Esophagus squamous epithelium (tissue), 4 donors: ENCODE measurements at regions not wholly inside any gene's neighbourhood (a gene's known extent, or its start where the extent isn't known, plus 50 kb on each side); places are given as distances from the start of the nearest gene placed in this dataset.
"Not testable (repeated sequence)": the region's sequence is repeated elsewhere in the genome, so short reads cannot be mapped to it uniquely, and the experiment has no call there.

Source experiments
- POLR2A ChIP-seq, 4 donors: fragments of 450-650 bp; IDR thresholded peaks; one replicate each; pipeline ENCODE4 v1.6.1; 2017; ENCODE audit warnings: antibody characterized with exemption in 4 of 4, mild to moderate bottlenecking in 4 of 4, moderate library complexity in 3 of 4
- TF ChIP-seq, protein P1 (sequence below), 6 experiments: fragments of 450-650 bp in 4 of 6; fragments of 200-600 bp in 2 of 6; sonication (generic) in 2 of 6; IDR thresholded peaks; one replicate each; pipeline ENCODE4 v1.5.1; 2016 to 2019; ENCODE audit warnings: antibody characterized with exemption in 6 of 6, mild to moderate bottlenecking in 4 of 6, moderate library complexity in 4 of 6

DNA sequence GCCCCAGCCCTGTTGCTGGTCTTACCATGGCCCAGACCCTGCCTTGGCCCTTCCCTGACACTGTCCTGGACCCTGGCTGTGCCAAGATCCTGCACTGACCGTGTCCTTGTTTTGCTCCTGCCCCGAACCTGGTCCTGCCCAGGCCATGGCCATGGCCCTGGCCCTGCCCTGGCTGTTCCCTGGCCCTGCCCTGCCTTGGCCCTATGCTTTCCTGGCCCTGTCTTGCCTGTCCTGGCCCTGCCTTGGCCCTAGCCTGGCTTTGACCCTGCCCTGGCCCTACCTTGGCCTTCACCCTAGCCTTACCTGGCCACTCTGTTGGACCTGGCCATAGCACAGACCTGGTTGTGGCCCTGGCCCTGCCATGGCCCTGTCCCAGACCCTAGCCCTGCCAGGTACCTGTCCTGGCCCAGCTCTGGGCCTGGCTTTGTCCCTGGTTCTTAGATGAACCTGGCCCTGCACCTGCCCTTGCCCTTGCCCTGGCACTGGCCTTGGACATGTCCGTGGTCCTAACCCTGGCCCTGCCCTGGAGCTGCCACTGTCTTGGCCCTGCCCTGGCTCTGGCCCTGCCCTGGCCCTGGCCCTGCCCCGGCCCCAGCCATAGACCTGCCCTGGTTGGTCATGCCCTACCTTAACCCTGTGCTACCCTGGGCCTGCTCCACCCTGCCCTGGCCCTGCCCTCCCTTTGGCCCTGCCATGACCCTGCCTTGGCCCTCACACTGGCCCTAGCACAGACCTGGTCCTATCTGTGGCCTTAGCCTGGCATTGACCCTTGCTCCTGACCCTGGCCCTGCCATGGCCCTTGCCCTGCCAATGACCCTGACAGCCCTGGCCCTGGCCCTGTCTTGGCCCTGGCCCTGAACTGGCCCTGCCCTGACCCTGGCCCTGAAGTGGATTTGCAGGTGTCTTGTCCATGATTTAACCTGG, 238.1 kb downstream of the GOLGA6L6 start:
- not testable (repeated sequence) for TF ChIP-seq POLR2A (IDR thresholded peaks at IDR 0.05)
- TF ChIP-seq, protein P1, sequence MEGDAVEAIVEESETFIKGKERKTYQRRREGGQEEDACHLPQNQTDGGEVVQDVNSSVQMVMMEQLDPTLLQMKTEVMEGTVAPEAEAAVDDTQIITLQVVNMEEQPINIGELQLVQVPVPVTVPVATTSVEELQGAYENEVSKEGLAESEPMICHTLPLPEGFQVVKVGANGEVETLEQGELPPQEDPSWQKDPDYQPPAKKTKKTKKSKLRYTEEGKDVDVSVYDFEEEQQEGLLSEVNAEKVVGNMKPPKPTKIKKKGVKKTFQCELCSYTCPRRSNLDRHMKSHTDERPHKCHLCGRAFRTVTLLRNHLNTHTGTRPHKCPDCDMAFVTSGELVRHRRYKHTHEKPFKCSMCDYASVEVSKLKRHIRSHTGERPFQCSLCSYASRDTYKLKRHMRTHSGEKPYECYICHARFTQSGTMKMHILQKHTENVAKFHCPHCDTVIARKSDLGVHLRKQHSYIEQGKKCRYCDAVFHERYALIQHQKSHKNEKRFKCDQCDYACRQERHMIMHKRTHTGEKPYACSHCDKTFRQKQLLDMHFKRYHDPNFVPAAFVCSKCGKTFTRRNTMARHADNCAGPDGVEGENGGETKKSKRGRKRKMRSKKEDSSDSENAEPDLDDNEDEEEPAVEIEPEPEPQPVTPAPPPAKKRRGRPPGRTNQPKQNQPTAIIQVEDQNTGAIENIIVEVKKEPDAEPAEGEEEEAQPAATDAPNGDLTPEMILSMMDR (IDR thresholded peaks at IDR 0.05) = not testable (repeated sequence)
